CD4-positive, alpha-beta T cell treated with Interleukin-1 beta for 1 hour (primary cell): ENCODE measurements at regions not wholly inside any gene's neighbourhood (a gene's known extent, or its start where the extent isn't known, plus 50 kb on each side); places are given as distances from the start of the nearest gene placed in this dataset.
A peak's percentile ranks its signal among the peaks of the same experiment; 100 is the strongest.

Source experiments
- DNase-seq, 2 donors: peaks; one replicate each; pipeline ENCODE4 v3.0.0-alpha.2; 2020 to 2022

DNA sequence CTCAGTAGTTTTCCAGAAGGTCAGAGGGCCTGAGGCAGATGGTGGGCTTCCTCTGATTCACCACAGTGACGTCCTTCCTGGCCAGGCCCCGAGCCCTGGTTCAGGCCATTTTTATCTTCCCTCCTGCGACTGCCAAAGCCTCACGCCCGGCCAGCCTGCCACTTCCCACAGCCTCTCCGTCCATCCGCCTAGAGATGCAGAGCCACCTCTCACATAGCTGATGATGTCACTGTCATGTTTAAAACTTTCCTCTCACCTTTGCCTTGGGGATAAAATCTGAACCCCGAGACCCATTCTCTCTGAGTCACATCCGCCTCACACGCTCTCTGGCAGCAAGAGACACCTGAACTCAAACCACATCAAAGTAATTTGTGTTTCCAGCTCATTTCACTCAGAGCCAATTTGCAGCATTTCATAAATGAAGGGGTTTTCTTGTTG lies 175.3 kb downstream of the QDPR start:
- DNase-seq: peak; percentile 75 to 81

- DNase-seq: no peak
Observed at GRCh38 chr4:17336069-17336468, 175.8 kb downstream of the QDPR start.

GRCh38 chr4:17335371-17335770 lies 176.5 kb downstream of the QDPR start:
- DNase-seq: no peak

DNA sequence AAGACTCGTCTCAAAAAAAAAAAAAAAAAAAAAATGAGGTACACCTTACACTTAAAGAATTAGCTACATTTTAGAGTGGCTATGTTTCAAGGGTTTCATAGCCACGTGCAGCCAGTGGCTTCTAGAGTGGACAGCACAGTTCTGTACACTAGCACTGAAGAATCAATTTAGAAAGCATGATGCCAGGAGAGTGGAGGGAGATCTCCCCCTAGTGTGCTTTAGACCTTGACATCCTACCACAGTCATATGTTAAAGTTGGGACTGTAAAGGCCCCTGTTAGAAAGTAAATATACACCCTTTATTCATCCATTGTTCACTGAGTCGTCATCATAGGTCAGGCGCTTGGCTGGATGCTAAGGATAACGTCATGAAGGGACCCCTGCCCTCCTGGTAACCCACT lies 179.4 kb downstream of the QDPR start:
- DNase-seq: no peak

GRCh38 chr4:17329046-17329445 lies 182.8 kb downstream of the QDPR start:
- no peak for DNase-seq

GRCh38 chr4:17328141-17328815 lies 183.6 kb downstream of the QDPR start:
- no peak for DNase-seq

GRCh38 chr4:17327591-17327990 lies 184.3 kb downstream of the QDPR start:
- DNase-seq: no peak

DNA sequence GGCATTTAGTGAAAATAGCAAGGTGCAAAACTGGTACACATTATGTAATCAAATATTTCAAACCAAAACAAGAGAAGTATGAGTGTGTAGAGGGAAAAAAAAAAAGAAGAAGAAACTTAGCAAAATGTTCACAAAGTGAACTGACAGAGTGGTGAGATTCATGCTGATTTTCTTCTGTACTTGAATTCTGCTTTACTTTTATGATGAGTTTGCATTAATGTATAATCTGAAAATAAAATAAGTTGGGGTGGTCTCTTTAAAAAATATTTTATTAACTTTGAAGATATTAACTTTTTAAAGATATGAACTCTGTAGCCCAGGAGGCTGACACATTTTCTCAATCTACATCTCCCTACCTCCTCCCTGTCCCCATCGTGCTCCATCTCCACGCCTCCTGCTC lies 185.1 kb downstream of the QDPR start:
- DNase-seq: no peak

DNA sequence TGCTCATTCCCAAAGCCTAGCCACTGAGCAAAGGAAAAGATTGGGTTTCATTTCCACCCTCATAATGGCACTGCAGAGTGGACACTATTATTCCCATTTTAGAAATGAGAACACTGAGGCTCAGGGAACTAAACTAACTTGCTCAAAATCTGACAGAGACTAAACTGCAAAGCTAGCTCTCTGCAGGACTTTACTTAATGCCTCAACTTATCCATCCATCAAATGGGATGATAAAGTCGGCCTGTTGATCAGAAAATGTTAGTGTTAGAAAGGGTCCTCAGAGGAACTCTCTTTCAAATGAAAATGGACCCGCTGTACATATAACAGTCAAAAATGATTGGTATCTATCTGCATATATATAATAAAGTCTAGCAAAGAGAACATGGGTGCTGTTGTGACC lies 186.8 kb downstream of the QDPR start:
- DNase-seq: no peak

DNA sequence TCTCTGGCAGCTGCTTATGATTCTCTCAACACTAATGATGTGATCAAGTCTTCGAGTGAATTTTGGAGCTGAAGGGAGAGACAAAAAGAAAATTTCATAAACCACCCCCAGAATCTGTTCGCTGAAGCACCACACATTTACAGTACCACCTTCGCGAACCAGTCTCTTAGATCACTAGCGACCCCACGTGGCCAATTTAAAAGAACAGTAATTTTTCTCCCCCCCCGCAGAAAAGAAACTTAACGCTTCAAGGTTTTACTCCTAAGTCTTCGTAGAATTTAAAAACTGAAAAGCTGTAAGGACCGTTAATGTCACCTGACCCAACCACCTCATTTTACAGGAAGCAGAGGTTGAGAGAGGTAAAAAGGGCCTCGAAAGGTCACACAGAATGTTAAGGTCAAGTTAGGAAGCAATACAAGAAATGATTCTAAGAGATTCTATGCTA lies 187.5 kb downstream of the QDPR start:
- peak; percentile 7 to 43 for DNase-seq

DNA sequence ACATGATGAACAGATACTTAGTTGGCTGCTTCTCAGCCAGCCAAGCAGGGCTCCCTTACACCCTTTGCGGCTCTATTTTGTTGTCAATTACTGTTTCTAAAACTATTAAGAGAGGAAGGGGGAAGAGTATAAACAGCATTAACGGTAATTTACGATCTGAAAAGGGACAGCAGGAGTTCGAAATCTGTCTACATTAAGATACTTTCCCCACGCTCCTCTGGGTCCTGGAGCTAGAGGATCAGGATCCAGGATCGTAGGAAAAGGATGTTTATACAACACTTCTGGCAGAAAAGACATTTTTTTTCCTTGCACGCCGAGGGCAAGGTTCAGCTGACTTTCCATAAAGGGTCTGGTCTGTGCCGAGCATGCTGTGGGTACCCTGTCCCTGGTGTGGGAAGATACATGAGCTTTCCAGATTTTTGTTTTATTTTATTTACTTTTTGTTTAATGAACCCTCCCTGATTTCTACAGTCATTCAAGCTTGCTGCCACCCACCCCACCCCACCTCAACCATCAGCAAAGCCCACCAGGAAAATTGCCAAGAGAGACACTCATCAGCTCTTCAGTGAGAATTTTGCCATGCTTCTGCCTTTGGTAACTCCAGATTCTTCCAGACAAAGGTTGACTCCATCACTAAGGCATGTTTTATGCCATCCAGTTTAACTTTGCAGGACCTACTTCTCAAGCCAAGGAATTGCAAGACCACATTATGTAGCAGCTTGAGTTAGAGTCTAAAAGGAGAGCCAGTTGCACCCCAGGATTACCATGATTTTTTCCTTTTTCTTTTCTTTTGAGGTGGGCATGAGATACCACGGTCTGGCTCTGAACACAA lies 188.1 kb downstream of the QDPR start:
- no peak for DNase-seq

GRCh38 chr4:17322514-17322913 lies 189.4 kb downstream of the QDPR start:
- DNase-seq: no peak

DNA sequence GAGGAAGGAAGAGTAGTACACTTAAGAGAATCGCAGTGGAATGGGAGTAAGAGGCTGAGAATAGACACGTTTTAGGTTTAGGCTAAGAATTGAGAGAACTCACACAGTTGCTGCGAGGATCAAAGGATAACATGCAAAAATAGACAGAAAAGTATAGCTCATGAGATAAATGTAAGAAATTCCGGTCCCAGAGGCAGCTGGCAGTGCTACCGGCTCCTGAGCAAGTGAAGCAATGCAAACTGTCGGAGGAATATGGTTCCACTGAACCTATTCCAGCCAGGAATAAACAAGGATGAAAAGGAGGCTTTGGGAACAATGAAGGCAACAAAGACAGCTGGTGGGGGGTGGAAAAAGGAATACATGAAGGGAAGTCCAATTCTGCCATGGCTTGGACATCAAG lies 191.8 kb downstream of the QDPR start:
- no peak for DNase-seq

DNA sequence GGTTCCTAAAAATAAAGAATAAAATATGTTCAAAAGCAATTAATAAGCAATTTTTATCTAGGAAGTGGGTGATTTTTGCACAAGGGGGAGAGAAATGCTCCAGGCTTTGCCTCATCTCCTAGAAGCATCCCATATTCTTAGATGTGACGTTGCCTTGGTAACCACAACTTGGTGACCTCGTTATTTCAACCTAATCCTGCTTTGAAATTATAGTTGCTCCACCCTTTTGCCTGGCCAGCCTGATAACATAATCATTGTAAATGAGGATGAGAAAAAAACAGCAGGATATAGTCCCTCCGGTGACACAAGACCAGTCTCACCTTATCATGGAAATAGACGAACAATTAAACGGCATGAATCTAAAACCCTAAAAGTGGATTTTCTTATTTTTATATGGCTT lies 194.4 kb downstream of the QDPR start:
- no peak for DNase-seq

GRCh38 chr4:17316566-17316965 lies 195.3 kb downstream of the QDPR start:
- DNase-seq: no peak

GRCh38 chr4:17315459-17315858 lies 196.4 kb downstream of the QDPR start:
- DNase-seq: no peak

GRCh38 chr4:17313194-17313593 lies 198.7 kb downstream of the QDPR start:
- no peak for DNase-seq

DNA sequence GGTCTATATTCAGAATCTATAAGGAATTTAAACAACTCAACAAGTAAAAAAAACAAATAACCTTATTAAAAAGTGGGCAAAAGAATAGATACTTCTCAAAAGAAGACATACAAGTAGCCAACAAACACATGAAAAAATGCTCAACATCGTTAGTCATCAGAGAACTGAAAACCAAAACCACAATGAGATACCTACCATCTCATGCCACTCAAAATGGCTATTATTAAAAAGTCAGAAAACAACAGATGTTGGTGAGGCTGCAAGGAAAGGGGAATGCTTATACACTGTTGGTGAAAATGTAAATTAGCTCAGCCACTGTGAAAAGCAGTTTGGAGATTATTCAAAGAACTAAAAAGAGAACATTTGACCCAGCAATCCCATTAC lies 201.6 kb downstream of the QDPR start:
- DNase-seq: no peak

- DNase-seq: no peak
Observed at GRCh38 chr4:17309567-17310268, 202.2 kb downstream of the QDPR start.

- DNase-seq: no peak
Observed at GRCh38 chr4:17301869-17302268, 210.0 kb downstream of the QDPR start.

DNA sequence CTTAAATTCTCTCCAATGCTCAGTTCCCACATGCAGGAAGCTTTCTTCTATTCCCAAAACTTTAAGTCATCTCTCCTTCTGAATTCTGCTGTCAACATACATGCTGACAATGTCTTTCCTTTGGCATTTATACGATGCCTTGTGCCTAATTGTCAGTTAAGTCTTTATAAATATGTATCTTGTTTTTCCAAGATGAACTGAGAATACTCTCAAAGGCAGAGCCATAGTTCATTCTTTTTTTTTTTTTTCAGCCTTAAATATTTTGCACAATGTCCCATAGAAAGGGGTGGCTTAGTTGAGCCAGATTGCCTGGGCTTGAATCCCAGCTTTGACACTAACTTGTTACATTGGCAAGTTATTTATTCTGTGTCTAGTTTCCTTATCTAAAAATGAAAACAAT lies 210.6 kb downstream of the QDPR start:
- DNase-seq: no peak

DNA sequence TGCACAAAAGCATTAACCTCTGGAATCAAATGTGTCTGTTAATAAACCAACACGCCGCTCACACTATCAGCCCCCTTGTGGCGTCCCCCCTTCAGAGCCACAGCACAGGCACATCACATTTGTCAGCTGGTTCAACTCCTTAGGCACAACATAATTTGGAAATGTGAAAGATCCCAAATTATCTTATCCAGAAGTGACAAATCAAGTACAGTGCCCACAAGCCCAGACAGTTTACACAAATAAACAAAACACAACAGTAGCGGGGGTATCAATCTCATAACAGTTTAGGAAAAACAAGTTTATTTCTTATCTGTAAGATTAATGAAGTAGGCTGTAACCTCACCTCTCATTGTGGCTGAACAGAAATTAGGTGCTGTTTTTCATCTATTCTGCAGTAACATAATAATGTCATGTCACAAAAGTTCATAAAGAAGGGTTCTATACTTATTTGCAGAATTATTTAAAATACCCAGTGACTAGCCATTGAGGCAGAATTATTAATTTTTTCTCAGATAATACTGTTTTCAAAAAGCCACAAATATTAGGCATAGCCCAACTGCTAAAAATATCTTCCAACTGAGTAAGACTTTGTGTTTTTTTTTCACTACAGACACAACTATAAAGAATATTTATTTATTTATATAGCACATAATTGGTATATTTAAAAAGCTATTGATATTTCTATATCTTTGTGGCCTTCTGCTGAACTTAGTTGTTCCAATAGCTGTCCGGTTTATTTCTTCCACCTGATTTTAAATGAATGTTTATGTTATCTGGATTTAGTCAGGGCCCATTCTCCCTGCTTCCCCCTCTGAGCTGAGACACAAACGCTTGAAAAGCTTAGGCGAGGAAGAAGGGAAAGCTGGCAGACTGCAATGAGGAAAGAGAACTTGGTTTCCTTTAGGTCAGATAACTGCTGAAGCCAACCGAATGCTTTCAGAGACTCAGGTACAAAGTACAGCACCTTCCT lies 214.7 kb downstream of the QDPR start:
- DNase-seq: no peak

DNA sequence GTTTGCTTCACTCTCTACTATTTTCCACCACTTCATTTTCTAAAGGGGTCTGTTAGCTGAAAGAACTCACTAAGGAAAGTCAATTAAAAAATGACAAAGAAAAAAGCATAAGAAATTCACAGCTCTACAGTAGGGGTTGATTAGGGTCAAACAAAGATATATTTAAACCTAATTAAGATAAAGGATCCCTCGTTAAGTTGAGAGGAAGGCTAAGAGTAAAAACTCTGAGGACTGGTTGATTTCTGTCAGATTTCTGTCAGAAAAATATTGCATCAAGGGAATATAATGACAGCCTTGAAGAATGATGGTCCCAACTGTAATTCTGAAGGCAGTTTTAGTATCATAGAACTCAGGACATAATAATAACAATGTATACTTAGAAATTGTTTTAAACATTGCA lies 218.0 kb downstream of the QDPR start:
- no peak for DNase-seq
